ENCODE measurements at regions not wholly inside any gene's neighbourhood (a gene's known extent, or its start where the extent isn't known, plus 50 kb on each side); places are given as distances from the start of the nearest gene placed in this dataset.

- intact Hi-C loops (cut with DNase I, micrococcal nuclease): no loop called here
- peaks cover 6% of the 10 kb centered on the region for H3K9me3 ChIP-seq
- H3K4me3 ChIP-seq: no peak overlapping the region
- H3K36me3 ChIP-seq (ENCODE audit: low read depth): no peaks in the 10 kb centered on the region
- no peaks in the 10 kb centered on the region for H3K4me1 ChIP-seq (ENCODE audit: low read depth)
- no peak for TF ChIP-seq CTCF (IDR thresholded peaks at IDR 0.05)
- DNase-seq: no peak
- no peak for ATAC-seq
Measured at GRCh38 chr22:44442186-44442815, 55.7 kb downstream of the RTL6 start.

- ATAC-seq: no peak
- DNase-seq: no peak
Measured at GRCh38 chr22:44441401-44442185, 56.4 kb downstream of the RTL6 start.

DNA sequence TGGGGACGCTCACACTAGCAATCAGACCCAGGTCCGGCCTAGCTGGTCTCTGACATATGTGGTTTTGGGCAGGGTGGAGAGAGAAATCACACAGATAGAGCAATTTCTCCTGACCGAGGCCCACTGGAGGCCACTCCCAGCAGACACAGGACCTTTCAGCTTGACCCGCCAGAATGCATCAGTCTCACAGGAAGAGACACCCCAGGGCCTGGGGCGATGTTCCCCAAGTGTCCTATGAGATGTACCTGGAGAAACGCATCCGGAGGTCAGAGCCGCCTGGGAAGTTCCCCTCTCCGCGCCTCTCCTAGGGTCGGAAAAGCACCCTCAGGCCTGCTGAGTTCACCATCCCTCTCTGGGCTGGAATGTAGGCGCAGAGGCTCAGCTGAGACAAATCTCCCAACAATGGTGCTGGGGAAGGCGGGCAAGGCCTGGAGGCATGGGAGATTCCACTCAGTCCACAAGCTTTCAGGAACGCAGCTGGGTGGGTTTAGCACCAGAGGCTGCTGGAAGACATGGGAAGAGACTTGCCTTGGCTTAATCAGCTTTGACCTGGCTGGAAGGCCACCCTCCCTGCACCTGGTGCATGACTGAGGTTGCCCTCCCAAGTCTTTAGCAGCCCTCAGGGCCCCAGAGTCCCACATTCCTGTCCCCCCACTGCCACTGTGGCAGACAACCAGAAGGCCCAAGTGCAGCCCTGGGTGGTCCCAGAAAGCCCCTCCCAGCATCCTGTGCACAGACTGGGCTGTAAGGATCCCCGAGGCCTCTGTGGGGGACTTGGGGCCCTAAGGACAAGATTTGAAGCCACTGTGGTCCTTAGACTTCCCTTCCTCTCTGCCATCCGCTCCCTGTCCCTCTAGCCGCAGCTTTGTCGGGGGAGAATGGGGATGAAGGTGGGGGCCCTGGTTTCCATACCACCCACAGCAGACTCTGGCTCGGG is 57.5 kb downstream of the RTL6 start:
- no peaks in the 10 kb centered on the region for H3K36me3 ChIP-seq (ENCODE audit: low read depth)
- H3K4me3 ChIP-seq: no peak overlapping the region
- ATAC-seq (no peak), DNase-seq (no peak)
- no peaks in the 10 kb centered on the region for H3K9me3 ChIP-seq
- no peaks in the 10 kb centered on the region for H3K4me1 ChIP-seq (ENCODE audit: low read depth)
- intact Hi-C loops (cut with DNase I, micrococcal nuclease): no loop called here
- TF ChIP-seq CTCF (IDR thresholded peaks at IDR 0.05): no peak

More at GRCh38 chr22:44441401-44442185, 56.4 kb downstream of the RTL6 start:
- no peaks in the 10 kb centered on the region for H3K4me1 ChIP-seq (ENCODE audit: low read depth)
- peaks cover 4% of the 10 kb centered on the region for H3K9me3 ChIP-seq
- no peaks in the 10 kb centered on the region for H3K36me3 ChIP-seq (ENCODE audit: low read depth)
- H3K4me3 ChIP-seq: no peak overlapping the region
- no peak for TF ChIP-seq CTCF (IDR thresholded peaks at IDR 0.05)
- intact Hi-C loops (cut with DNase I, micrococcal nuclease): no loop called here

DNA sequence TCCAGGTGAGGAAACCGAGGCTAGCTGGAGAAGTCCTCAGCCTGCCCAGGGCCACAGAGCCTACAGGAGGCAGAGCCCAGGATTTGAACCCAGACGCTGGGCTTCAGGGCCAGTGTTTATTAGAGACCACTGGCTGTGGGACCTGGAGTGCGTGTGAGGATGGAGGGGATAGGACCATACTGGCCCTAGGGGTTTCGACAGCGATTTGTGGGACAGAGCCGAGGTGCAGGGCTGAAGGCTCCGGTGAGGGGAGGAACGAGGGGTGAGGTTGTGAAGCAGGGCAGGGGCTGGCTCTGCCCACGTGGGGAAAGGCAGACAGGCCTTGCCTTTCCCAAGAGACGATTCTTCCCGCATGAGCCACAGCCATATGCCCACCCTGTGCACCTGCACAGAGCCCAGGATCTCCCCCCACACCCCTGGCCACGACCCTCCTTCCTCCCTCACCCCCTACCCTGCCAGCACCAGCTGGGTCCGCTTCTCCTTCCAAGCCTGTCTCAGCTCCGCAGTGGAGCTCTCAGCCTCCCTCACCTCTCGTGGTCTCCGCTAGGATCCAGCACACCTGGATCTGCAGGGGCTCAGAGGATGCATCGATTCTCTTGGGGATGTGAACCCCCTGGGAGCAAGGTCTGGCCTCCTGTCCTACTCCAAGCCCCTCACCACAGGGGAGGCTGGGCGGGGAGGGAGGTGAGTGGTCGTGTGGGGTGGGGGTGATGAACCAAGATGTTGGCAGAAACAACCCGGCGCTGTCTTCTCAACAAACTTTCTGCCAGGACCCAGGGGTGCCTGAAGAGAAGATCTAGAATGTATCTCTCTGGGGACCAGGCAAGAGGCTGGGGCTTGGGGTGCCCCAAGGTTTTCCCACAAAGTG is 58.4 kb downstream of the RTL6 start:
- intact Hi-C loops (cut with DNase I, micrococcal nuclease): no loop called here

More for the DNA sequence above, 58.4 kb downstream of the RTL6 start:
- TF ChIP-seq CTCF (IDR thresholded peaks at IDR 0.05): no peak
- no peaks in the 10 kb centered on the region for H3K4me1 ChIP-seq (ENCODE audit: low read depth)
- no peaks in the 10 kb centered on the region for H3K9me3 ChIP-seq
- ATAC-seq (no peak), DNase-seq (no peak)
- H3K36me3 ChIP-seq (ENCODE audit: low read depth): no peaks in the 10 kb centered on the region
- H3K4me3 ChIP-seq: no peak overlapping the region
